Mesenchymal stem cell (in vitro differentiated cells and primary cell): ENCODE measurements at regions not wholly inside any gene's neighbourhood (a gene's known extent, or its start where the extent isn't known, plus 50 kb on each side); places are given as distances from the start of the nearest gene placed in this dataset.

Experiments used
- DNase-seq: peaks from one replicate; pipeline ENCODE4 v3.0.0-alpha.2; 2013
- H2AFZ ChIP-seq: one replicate; pipeline ENCODE4 v1.6.1; 2013; ENCODE audit warnings: low read depth, mild to moderate bottlenecking, control low read depth, inconsistent platforms, low read length, moderate library complexity
- H2AK5ac ChIP-seq: 2 replicates; pipeline ENCODE4 v1.6.1; 2013; ENCODE audit warnings: low read length, moderate library complexity, mild to moderate bottlenecking, inconsistent platforms; ENCODE audit not compliant: severe bottlenecking
- H2BK120ac ChIP-seq: one replicate; pipeline ENCODE4 v1.6.1; 2013; ENCODE audit warnings: low read depth, mild to moderate bottlenecking, inconsistent platforms, low read length, moderate library complexity
- H2BK12ac ChIP-seq, 2 experiments: one replicate each; pipeline ENCODE4 v1.6.1; 2013; ENCODE audit warnings: inconsistent platforms in 2 of 2, low read length in 2 of 2, mild to moderate bottlenecking in 2 of 2, moderate library complexity in 2 of 2, control low read depth in 1 of 2
- H2BK15ac ChIP-seq: one replicate; pipeline ENCODE4 v1.6.1; 2013; ENCODE audit warnings: mild to moderate bottlenecking, low read depth, inconsistent platforms; ENCODE audit not compliant: poor library complexity, severe bottlenecking
- H2BK5ac ChIP-seq: 2 replicates; pipeline ENCODE4 v1.6.1; 2013; ENCODE audit warnings: low read depth, mild to moderate bottlenecking, low read length, control low read depth, inconsistent platforms; ENCODE audit not compliant: poor library complexity, severe bottlenecking
- H3K14ac ChIP-seq, 2 experiments: one replicate each; pipeline ENCODE4 v1.6.1; 2013; ENCODE audit warnings: inconsistent platforms in 2 of 2, low read length in 2 of 2, control low read depth in 1 of 2, mild to moderate bottlenecking in 1 of 2, moderate library complexity in 1 of 2
- H3K18ac ChIP-seq, 2 experiments: one replicate each; pipeline ENCODE4 v1.6.1; 2013; ENCODE audit warnings: inconsistent platforms in 2 of 2, low read length in 2 of 2, control low read depth in 1 of 2, low read depth in 1 of 2, mild to moderate bottlenecking in 1 of 2
- H3K23ac ChIP-seq, 2 experiments: one replicate each; pipeline ENCODE4 v1.6.1; 2013; ENCODE audit warnings: inconsistent platforms in 2 of 2, low read length in 2 of 2, mild to moderate bottlenecking in 2 of 2, moderate library complexity in 2 of 2, control low read depth in 1 of 2
- H3K27ac ChIP-seq: 2 replicates; pipeline ENCODE4 v1.5.1; 2013; ENCODE audit warnings: mild to moderate bottlenecking, moderate library complexity, low read length, control low read depth, inconsistent platforms; ENCODE audit not compliant: poor library complexity, severe bottlenecking
- H3K27me3 ChIP-seq, 2 experiments: 2 replicates each; pipeline versions ENCODE4 v1.6.1 to v1.7.0; 2013; ENCODE audit warnings: low read length in 2 of 2, mild to moderate bottlenecking in 2 of 2, moderate library complexity in 2 of 2, control low read depth in 1 of 2, inconsistent platforms in 1 of 2; ENCODE audit not compliant: control insufficient read depth in 1 of 2, insufficient read depth in 1 of 2
- H3K36me3 ChIP-seq, 2 experiments: 2 replicates each; pipeline versions ENCODE4 v1.6.1 to v1.7.0; 2013; ENCODE audit warnings: low read length in 2 of 2, control low read depth in 1 of 2, inconsistent platforms in 1 of 2, low read depth in 1 of 2, mild to moderate bottlenecking in 1 of 2; ENCODE audit not compliant: insufficient read depth in 2 of 2, control insufficient read depth in 1 of 2
- H3K4ac ChIP-seq, 2 experiments: one replicate each; pipeline ENCODE4 v1.6.1; 2013; ENCODE audit warnings: inconsistent platforms in 2 of 2, low read length in 2 of 2, mild to moderate bottlenecking in 2 of 2, moderate library complexity in 2 of 2, control low read depth in 1 of 2, low read depth in 1 of 2
- H3K4me1 ChIP-seq: 2 replicates; pipeline ENCODE4 v1.6.1; 2013; ENCODE audit warnings: low read depth, low read length, control low read depth; ENCODE audit not compliant: control insufficient read depth, insufficient read depth
- H3K4me2 ChIP-seq: 2 replicates; pipeline ENCODE4 v1.6.1; 2013; ENCODE audit warnings: low read length, mild to moderate bottlenecking, inconsistent platforms; ENCODE audit not compliant: poor library complexity, severe bottlenecking
- H3K4me3 ChIP-seq, 2 experiments: 2 replicates each; pipeline versions ENCODE4 v1.5.1 to v1.7.0; 2013; ENCODE audit warnings: low read length in 2 of 2, mild to moderate bottlenecking in 2 of 2, control low read depth in 1 of 2, low read depth in 1 of 2; ENCODE audit not compliant: insufficient read depth in 1 of 2
- H3K79me1 ChIP-seq: replicated peaks from 2 replicates; pipeline ENCODE4 v1.6.1; 2013; ENCODE audit warnings: mild to moderate bottlenecking, control low read depth, low read length, inconsistent platforms; ENCODE audit not compliant: poor library complexity, severe bottlenecking
- H3K9ac ChIP-seq: 2 replicates; pipeline ENCODE4 v1.7.0; 2013; ENCODE audit warnings: mild to moderate bottlenecking, low read length, moderate library complexity
- H3K9me3 ChIP-seq: 2 replicates; pipeline ENCODE4 v1.7.0; 2013; ENCODE audit warnings: mild to moderate bottlenecking, low read length; ENCODE audit not compliant: control insufficient read depth
- H4K8ac ChIP-seq: one replicate; pipeline ENCODE4 v1.6.1; 2013; ENCODE audit warnings: inconsistent platforms, mild to moderate bottlenecking, low read length, moderate library complexity
- H4K91ac ChIP-seq: one replicate; pipeline ENCODE4 v1.6.1; 2013; ENCODE audit warnings: mild to moderate bottlenecking, low read length, inconsistent platforms
- WGBS: methylation state at CpG from one replicate; pipeline ENCODE4 v1.1.7; 2013; ENCODE audit warnings: mixed read lengths; 5-methylcytosine and 5-hydroxymethylcytosine counted together

DNA sequence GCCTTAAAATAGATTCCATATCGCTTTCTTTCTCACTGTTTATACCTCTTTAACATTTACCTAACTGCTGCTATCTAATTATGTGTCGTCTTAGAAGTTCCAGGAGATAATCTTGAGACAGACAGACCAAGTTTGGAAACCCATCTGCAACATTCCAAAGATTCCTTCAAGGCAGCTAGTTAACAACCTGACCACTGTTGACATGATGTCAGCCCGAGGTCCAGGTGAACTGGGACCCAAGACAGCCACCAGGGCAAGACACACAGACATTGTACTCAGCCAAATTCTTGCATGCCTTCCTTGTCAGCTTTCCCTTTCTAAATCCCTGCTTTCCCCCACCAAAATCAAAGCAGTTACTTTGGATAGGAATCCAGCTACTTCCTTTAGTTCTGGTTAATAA, 1476.5 kb upstream of the PRR20A start:
- WGBS, result 50% methylated on average over 3 of the region's 3 CpGs
- Histone ChIP-seq H3K36me3 (no peaks in the 10 kb centered on the region), H3K27ac (no peak overlapping the region), H2AK5ac (no peak overlapping the region), H3K18ac (no peak overlapping the region), H2BK12ac (no peak overlapping the region), H3K27me3 (no peaks in the 10 kb centered on the region), H3K4me2 (no peak overlapping the region), H3K9ac (no peak overlapping the region), H2BK120ac (no peak overlapping the region), H3K23ac (no peak overlapping the region), H4K8ac (no peak overlapping the region), H2AFZ (no peak overlapping the region), H3K4ac (no peak overlapping the region), H2BK5ac (no peak overlapping the region), H3K4me3 (no peak overlapping the region), H4K91ac (no peak overlapping the region), H3K9me3 (peaks cover 9% of the 10 kb centered on the region), H3K79me1 (no peaks in the 10 kb centered on the region), H3K4me1 (no peaks in the 10 kb centered on the region), H2BK15ac (no peak overlapping the region), H3K14ac (no peak overlapping the region)
- DNase-seq, result no peak

DNA sequence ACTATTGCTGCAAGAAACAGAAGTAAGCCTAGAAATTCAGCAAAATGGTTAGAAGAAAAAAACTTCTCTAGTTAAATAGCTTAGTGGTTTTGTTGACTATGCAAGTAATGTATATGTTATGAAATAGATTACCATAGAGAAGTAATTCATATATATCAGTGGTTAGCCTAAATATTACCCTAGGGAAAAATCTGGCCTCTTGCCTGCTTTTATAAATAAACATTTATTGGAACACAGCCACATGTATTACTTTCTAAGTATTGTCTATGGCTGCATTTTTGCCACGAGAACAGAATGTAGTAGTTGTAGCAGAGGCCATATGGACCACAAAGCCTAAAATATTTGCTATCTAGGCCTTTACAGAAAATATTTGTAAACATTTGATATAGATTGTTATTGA, 1471.7 kb upstream of the PRR20A start:
- Histone ChIP-seq H3K23ac (no peak overlapping the region), H3K27me3 (no peaks in the 10 kb centered on the region), H3K36me3 (no peaks in the 10 kb centered on the region), H2BK5ac (no peak overlapping the region), H3K4me2 (no peak overlapping the region), H3K18ac (no peak overlapping the region), H3K27ac (no peak overlapping the region), H2BK120ac (no peak overlapping the region), H4K91ac (no peak overlapping the region), H4K8ac (no peak overlapping the region), H2BK12ac (no peak overlapping the region), H3K79me1 (no peaks in the 10 kb centered on the region), H3K4me1 (no peaks in the 10 kb centered on the region), H3K4ac (no peak overlapping the region), H2AK5ac (no peak overlapping the region), H2AFZ (no peak overlapping the region), H3K9me3 (peaks cover 18% of the 10 kb centered on the region), H3K9ac (no peak overlapping the region), H2BK15ac (no peak overlapping the region), H3K4me3 (no peak overlapping the region), H3K14ac (no peak overlapping the region)
- WGBS, result no CpG with 5 or more reads among the region's 1 CpG
- DNase-seq, result no peak

DNA sequence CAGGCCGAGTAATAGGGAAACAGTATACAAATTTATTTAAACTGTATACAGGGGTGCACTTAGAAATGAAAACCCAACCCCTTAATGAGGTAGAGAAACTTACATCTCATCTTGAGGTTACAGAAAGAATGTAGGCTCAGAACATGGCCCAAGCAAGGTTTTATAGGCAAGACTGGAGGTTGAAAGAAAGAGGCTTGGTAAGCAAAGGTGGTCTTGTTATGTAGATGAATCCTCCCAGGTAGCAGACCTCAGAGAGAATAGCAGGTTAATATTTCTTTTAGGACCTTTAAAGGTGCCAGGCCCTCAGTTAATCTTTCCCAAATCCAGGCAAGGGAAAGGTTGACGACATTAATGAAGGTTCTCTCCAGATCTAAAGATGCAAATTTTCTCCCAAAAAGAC, 1466.8 kb upstream of the PRR20A start:
- H3K4me3 ChIP-seq, result no peak overlapping the region
- H3K9me3 ChIP-seq, result peaks cover 17% of the 10 kb centered on the region
- H2BK15ac ChIP-seq, result no peak overlapping the region
- H3K4ac ChIP-seq, result no peak overlapping the region
- H2BK120ac ChIP-seq, result no peak overlapping the region
- H3K4me2 ChIP-seq, result no peak overlapping the region
- H3K9ac ChIP-seq, result no peak overlapping the region
- H3K14ac ChIP-seq, result no peak overlapping the region
- no peak overlapping the region for H4K91ac ChIP-seq
- no peak overlapping the region for H3K27ac ChIP-seq
- no peaks in the 10 kb centered on the region for H3K79me1 ChIP-seq
- no peak overlapping the region for H3K23ac ChIP-seq
- no peak overlapping the region for H2BK12ac ChIP-seq
- DNase-seq, result no peak
- H2AFZ ChIP-seq, result no peak overlapping the region
- H3K27me3 ChIP-seq, result no peaks in the 10 kb centered on the region
- 88% methylated on average over 1 of the region's 2 CpGs for WGBS
- no peaks in the 10 kb centered on the region for H3K36me3 ChIP-seq
- no peaks in the 10 kb centered on the region for H3K4me1 ChIP-seq
- H2AK5ac ChIP-seq, result no peak overlapping the region
- H2BK5ac ChIP-seq, result no peak overlapping the region
- no peak overlapping the region for H3K18ac ChIP-seq
- H4K8ac ChIP-seq, result no peak overlapping the region

DNA sequence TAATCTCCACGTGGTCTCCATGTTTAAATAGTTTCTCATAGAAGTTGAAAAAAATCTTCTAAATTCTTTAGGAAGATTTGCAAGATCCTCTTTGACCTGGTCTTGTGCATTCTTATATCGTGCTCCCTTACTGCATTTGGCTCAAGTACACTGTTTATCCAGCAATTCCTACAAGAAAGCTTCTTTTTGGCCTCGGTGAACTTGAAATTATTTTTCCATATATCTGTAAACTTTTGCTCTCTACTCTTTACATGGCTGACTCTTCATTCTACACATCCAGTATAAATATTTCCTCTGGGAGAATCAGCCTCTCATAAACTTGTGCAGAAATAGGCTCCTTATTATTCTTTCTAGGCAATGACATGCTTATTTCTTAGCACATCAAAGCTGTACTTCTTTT, 1457.9 kb upstream of the PRR20A start:
- Histone ChIP-seq H4K91ac (no peak overlapping the region), H2BK120ac (no peak overlapping the region), H3K18ac (no peak overlapping the region), H3K4me3 (no peak overlapping the region), H3K4ac (no peak overlapping the region), H2AFZ (no peak overlapping the region), H3K4me1 (no peaks in the 10 kb centered on the region), H3K27me3 (no peaks in the 10 kb centered on the region), H2BK15ac (no peak overlapping the region), H3K79me1 (no peaks in the 10 kb centered on the region), H3K14ac (no peak overlapping the region), H3K9me3 (peaks cover 8% of the 10 kb centered on the region), H3K9ac (no peak overlapping the region), H4K8ac (no peak overlapping the region), H2BK5ac (no peak overlapping the region), H3K4me2 (no peak overlapping the region), H2AK5ac (no peak overlapping the region), H3K27ac (no peak overlapping the region), H3K36me3 (no peaks in the 10 kb centered on the region), H2BK12ac (no peak overlapping the region), H3K23ac (no peak overlapping the region)
- WGBS, result 72% methylated on average over 3 of the region's 3 CpGs
- DNase-seq, result no peak
